ENCODE measurements at regions not wholly inside any gene's neighbourhood (a gene's known extent, or its start where the extent isn't known, plus 50 kb on each side); places are given as distances from the start of the nearest gene placed in this dataset.

- TF ChIP-seq CTCF (conservative IDR thresholded peaks at IDR 0.05) = no peak
- H3K27ac ChIP-seq = no peak overlapping the region
These were observed 129.7 kb upstream of the SEC61G start for GRCh38 chr7:54888734-54889082.

- H3K27ac ChIP-seq = no peak overlapping the region
- no peak for TF ChIP-seq CTCF (conservative IDR thresholded peaks at IDR 0.05)
These were observed 120.9 kb upstream of the EGFR start for GRCh38 chr7:54897891-54898290.

GRCh38 chr7:54898659-54899340, 120.0 kb upstream of the EGFR start:
- no peak overlapping the region for H3K27ac ChIP-seq
- no peak for TF ChIP-seq CTCF (conservative IDR thresholded peaks at IDR 0.05)

- H3K27ac ChIP-seq = no peak overlapping the region
- TF ChIP-seq CTCF (conservative IDR thresholded peaks at IDR 0.05) = no peak
These were observed 117.0 kb upstream of the EGFR start for GRCh38 chr7:54901840-54902239.

- no peak for TF ChIP-seq CTCF (conservative IDR thresholded peaks at IDR 0.05)
- no peak overlapping the region for H3K27ac ChIP-seq
These were observed 114.7 kb upstream of the EGFR start for GRCh38 chr7:54904130-54904529.

- TF ChIP-seq CTCF (conservative IDR thresholded peaks at IDR 0.05) = no peak
- no peak overlapping the region for H3K27ac ChIP-seq
These were observed 113.8 kb upstream of the EGFR start for GRCh38 chr7:54904986-54905385.

GRCh38 chr7:54906963-54907362, 111.9 kb upstream of the EGFR start:
- no peak overlapping the region for H3K27ac ChIP-seq
- no peak for TF ChIP-seq CTCF (conservative IDR thresholded peaks at IDR 0.05)

Data from VCaP (cell line).